HEK293 (cell line): ENCODE measurements at regions not wholly inside any gene's neighbourhood (a gene's known extent, or its start where the extent isn't known, plus 50 kb on each side); places are given as distances from the start of the nearest gene placed in this dataset.

Experiments used
- CTCF ChIP-seq: fragments of 450-650 bp; formaldehyde crosslinking; IDR thresholded peaks from 2 replicates; pipeline ENCODE4 v1.5.1; 2016; ENCODE audit warnings: missing biosample characterization, missing genetic modification characterization
- REST ChIP-seq: fragments of 450-650 bp; formaldehyde crosslinking; IDR thresholded peaks from 2 replicates; pipeline ENCODE4 v1.5.1; 2016; ENCODE audit warnings: missing biosample characterization, missing genetic modification characterization
- ZBTB7A ChIP-seq: fragments of 450-650 bp; formaldehyde crosslinking; IDR thresholded peaks from 2 replicates; pipeline ENCODE4 v1.5.1; 2016; ENCODE audit warnings: low read depth, missing biosample characterization, missing genetic modification characterization
- ZNF132 ChIP-seq: fragments of 450-650 bp; formaldehyde crosslinking; IDR thresholded peaks from 2 replicates; pipeline ENCODE4 v1.5.1; 2017; ENCODE audit warnings: missing biosample characterization, missing genetic modification characterization, borderline replicate concordance
- ZNF266 ChIP-seq: fragments of 450-650 bp; formaldehyde crosslinking; IDR thresholded peaks from 2 replicates; pipeline ENCODE4 v1.5.1; 2016; ENCODE audit warnings: missing biosample characterization, missing genetic modification characterization, low read depth
- ZNF391 ChIP-seq: fragments of 450-650 bp; formaldehyde crosslinking; IDR thresholded peaks from 2 replicates; pipeline ENCODE4 v1.5.1; 2016; ENCODE audit warnings: low read depth, missing biosample characterization, missing genetic modification characterization, borderline replicate concordance
- TF ChIP-seq, protein P1 (sequence below): fragments of 450-650 bp; formaldehyde crosslinking; IDR thresholded peaks from 2 replicates; pipeline ENCODE4 v1.5.1; 2017; ENCODE audit warnings: missing biosample characterization, missing genetic modification characterization
- TF ChIP-seq, protein P2 (sequence below): fragments of 450-650 bp; formaldehyde crosslinking; IDR thresholded peaks from 2 replicates; pipeline ENCODE4 v1.5.1; 2016; ENCODE audit warnings: missing biosample characterization, missing genetic modification characterization, low read depth

DNA sequence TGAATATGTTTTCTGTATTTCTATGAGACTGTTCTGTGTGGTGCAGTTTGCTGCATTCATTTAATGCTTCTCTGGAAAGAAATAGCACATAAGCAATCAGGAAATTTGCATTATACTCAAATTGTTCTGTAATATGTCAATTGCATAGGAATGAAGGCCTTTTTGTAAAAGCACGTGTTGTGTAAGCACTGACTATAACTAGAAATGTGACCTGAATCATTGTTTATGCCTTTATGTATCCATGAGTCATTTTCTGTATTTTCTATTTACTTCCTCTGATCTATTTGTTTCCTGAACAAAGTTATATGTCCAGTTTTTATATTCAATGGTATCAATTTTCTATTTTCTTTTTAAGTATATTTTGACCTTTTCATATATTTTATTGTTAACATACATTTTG is 1455.3 kb downstream of the GRIK2 start:
- TF ChIP-seq CTCF (tag by site-specific recombination) (no peak), ZNF132 (no peak), ZNF391 (tag by site-specific recombination) (no peak), ZBTB7A (tag by site-specific recombination) (no peak), ZNF266 (tag by site-specific recombination) (no peak), REST (tag by site-specific recombination) (no peak)
- TF ChIP-seq, protein P1, sequence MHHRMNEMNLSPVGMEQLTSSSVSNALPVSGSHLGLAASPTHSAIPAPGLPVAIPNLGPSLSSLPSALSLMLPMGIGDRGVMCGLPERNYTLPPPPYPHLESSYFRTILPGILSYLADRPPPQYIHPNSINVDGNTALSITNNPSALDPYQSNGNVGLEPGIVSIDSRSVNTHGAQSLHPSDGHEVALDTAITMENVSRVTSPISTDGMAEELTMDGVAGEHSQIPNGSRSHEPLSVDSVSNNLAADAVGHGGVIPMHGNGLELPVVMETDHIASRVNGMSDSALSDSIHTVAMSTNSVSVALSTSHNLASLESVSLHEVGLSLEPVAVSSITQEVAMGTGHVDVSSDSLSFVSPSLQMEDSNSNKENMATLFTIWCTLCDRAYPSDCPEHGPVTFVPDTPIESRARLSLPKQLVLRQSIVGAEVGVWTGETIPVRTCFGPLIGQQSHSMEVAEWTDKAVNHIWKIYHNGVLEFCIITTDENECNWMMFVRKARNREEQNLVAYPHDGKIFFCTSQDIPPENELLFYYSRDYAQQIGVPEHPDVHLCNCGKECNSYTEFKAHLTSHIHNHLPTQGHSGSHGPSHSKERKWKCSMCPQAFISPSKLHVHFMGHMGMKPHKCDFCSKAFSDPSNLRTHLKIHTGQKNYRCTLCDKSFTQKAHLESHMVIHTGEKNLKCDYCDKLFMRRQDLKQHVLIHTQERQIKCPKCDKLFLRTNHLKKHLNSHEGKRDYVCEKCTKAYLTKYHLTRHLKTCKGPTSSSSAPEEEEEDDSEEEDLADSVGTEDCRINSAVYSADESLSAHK (tag by site-specific recombination), result no peak
- TF ChIP-seq, protein P2, sequence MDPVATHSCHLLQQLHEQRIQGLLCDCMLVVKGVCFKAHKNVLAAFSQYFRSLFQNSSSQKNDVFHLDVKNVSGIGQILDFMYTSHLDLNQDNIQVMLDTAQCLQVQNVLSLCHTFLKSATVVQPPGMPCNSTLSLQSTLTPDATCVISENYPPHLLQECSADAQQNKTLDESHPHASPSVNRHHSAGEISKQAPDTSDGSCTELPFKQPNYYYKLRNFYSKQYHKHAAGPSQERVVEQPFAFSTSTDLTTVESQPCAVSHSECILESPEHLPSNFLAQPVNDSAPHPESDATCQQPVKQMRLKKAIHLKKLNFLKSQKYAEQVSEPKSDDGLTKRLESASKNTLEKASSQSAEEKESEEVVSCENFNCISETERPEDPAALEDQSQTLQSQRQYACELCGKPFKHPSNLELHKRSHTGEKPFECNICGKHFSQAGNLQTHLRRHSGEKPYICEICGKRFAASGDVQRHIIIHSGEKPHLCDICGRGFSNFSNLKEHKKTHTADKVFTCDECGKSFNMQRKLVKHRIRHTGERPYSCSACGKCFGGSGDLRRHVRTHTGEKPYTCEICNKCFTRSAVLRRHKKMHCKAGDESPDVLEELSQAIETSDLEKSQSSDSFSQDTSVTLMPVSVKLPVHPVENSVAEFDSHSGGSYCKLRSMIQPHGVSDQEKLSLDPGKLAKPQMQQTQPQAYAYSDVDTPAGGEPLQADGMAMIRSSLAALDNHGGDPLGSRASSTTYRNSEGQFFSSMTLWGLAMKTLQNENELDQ (tag by site-specific recombination), result no peak
